OCI-LY1 (cell line): ENCODE measurements at regions not wholly inside any gene's neighbourhood (a gene's known extent, or its start where the extent isn't known, plus 50 kb on each side); places are given as distances from the start of the nearest gene placed in this dataset.

Source experiments
- H2AFZ ChIP-seq: fragments of 200-600 bp; sonication (generic), shearing (Covaris generic); 2 replicates; pipeline ENCODE4 v1.6.0; 2014; ENCODE audit warnings: antibody characterized with exemption, mild to moderate bottlenecking, low read length
- H3F3A ChIP-seq: fragments of 200-600 bp; sonication (generic), shearing (Covaris generic); 2 replicates; pipeline ENCODE4 v1.6.0; 2014; ENCODE audit warnings: mild to moderate bottlenecking, antibody characterized with exemption, low read length, moderate library complexity; ENCODE audit not compliant: insufficient read depth
- H3K27ac ChIP-seq: fragments of 200-600 bp; sonication (generic); 2 replicates; pipeline ENCODE4 v1.5.1; 2014; ENCODE audit warnings: low read length, mixed run types, mild to moderate bottlenecking, low read depth; ENCODE audit not compliant: poor library complexity, severe bottlenecking
- H3K27me3 ChIP-seq: fragments of 200-600 bp; sonication (generic); 2 replicates; pipeline ENCODE4 v1.6.0; 2014; ENCODE audit warnings: antibody characterized with exemption, mild to moderate bottlenecking, low read length, moderate library complexity; ENCODE audit not compliant: insufficient read depth
- H3K36me3 ChIP-seq: fragments of 200-600 bp; sonication (generic); 2 replicates; pipeline ENCODE4 v1.6.1; 2014; ENCODE audit warnings: mild to moderate bottlenecking, antibody characterized with exemption, low read length, moderate library complexity, mixed read lengths; ENCODE audit not compliant: insufficient read depth
- H3K4me1 ChIP-seq: fragments of 200-600 bp; sonication (generic); 2 replicates; pipeline ENCODE4 v1.5.1; 2014; ENCODE audit warnings: mild to moderate bottlenecking, low read length, moderate library complexity; ENCODE audit not compliant: insufficient read depth, severe bottlenecking
- H3K4me2 ChIP-seq: fragments of 200-600 bp; sonication (generic), shearing (Covaris generic); 2 replicates; pipeline ENCODE4 v1.6.1; 2014; ENCODE audit warnings: low read length
- H3K4me3 ChIP-seq: fragments of 200-600 bp; sonication (generic); 2 replicates; pipeline ENCODE4 v1.5.1; 2014; ENCODE audit warnings: low read length, low read depth, mild to moderate bottlenecking, mixed read lengths; ENCODE audit not compliant: poor library complexity, severe bottlenecking
- H3K79me2 ChIP-seq: fragments of 200-600 bp; shearing (Covaris generic); 2 replicates; pipeline ENCODE4 v1.6.1; 2016; ENCODE audit warnings: mixed run types, low read length, mixed read lengths; ENCODE audit not compliant: insufficient read depth
- H3K9ac ChIP-seq: fragments of 200-600 bp; sonication (generic), shearing (Covaris generic); 2 replicates; pipeline ENCODE4 v1.6.1; 2014; ENCODE audit warnings: mild to moderate bottlenecking, low read length, mixed read lengths
- H3K9me2 ChIP-seq: fragments of 200-600 bp; sonication (generic), shearing (Covaris generic); 2 replicates; pipeline ENCODE4 v1.6.1; 2014; ENCODE audit warnings: low read depth, mild to moderate bottlenecking, low read length, mixed read lengths
- H3K9me3 ChIP-seq: fragments of 200-600 bp; shearing (Covaris generic); 2 replicates; pipeline ENCODE4 v1.6.1; 2014; ENCODE audit warnings: low read length, mixed read lengths
- H4K20me1 ChIP-seq: fragments of 200-600 bp; sonication (generic), shearing (Covaris generic); 2 replicates; pipeline ENCODE4 v1.6.0; 2016; ENCODE audit warnings: mild to moderate bottlenecking, low read length; ENCODE audit not compliant: insufficient read depth
- CTCF ChIP-seq: fragments of 200-600 bp; sonication (generic), shearing (Covaris generic); IDR thresholded peaks from 2 replicates; pipeline ENCODE4 v1.5.1; 2017; ENCODE audit warnings: mild to moderate bottlenecking, antibody characterized with exemption, low read length, moderate library complexity, mixed read lengths
- EZH2 ChIP-seq: fragments of 200-600 bp; sonication (generic), shearing (Covaris generic); IDR thresholded peaks from 2 replicates; pipeline ENCODE4 v1.8.0; 2017; ENCODE audit warnings: borderline replicate concordance, mixed run types, mild to moderate bottlenecking, antibody characterized with exemption, low read length, moderate library complexity, mixed read lengths

- Histone ChIP-seq H2AFZ (no peak overlapping the region), H4K20me1 (no peaks in the 10 kb centered on the region), H3K36me3 (no peaks in the 10 kb centered on the region), H3K4me1 (no peaks in the 10 kb centered on the region), H3K9me2 (no peaks in the 10 kb centered on the region), H3K4me3 (no peak overlapping the region), H3K27me3 (no peaks in the 10 kb centered on the region), H3F3A (no peaks in the 10 kb centered on the region), H3K9me3 (no peaks in the 10 kb centered on the region), H3K79me2 (no peaks in the 10 kb centered on the region), H3K27ac (no peak overlapping the region), H3K9ac (no peak overlapping the region), H3K4me2 (no peak overlapping the region)
- TF ChIP-seq CTCF, result no peak
- TF ChIP-seq EZH2, result no peak
These were observed 110.0 kb upstream of the ZRANB2 start for GRCh38 chr1:71190843-71191242.

GRCh38 chr1:71184410-71184809 lies 103.6 kb upstream of the ZRANB2 start:
- no peaks in the 10 kb centered on the region for H3K9me3 ChIP-seq
- TF ChIP-seq CTCF (no peak), EZH2 (no peak)

GRCh38 chr1:71179997-71180396 lies 99.2 kb upstream of the ZRANB2 start:
- TF ChIP-seq EZH2, result no peak
- TF ChIP-seq CTCF, result no peak
- Histone ChIP-seq H3F3A (no peaks in the 10 kb centered on the region), H3K4me1 (no peaks in the 10 kb centered on the region), H3K9ac (no peak overlapping the region), H3K27ac (no peak overlapping the region), H3K27me3 (no peaks in the 10 kb centered on the region), H4K20me1 (no peaks in the 10 kb centered on the region), H3K79me2 (no peaks in the 10 kb centered on the region), H2AFZ (no peak overlapping the region), H3K36me3 (no peaks in the 10 kb centered on the region), H3K9me2 (no peaks in the 10 kb centered on the region), H3K4me2 (no peak overlapping the region), H3K9me3 (no peaks in the 10 kb centered on the region), H3K4me3 (no peak overlapping the region)

More at GRCh38 chr1:71184410-71184809, 103.6 kb upstream of the ZRANB2 start:
- Histone ChIP-seq H3K27me3 (no peaks in the 10 kb centered on the region), H3K4me3 (no peak overlapping the region), H3K4me2 (no peak overlapping the region), H4K20me1 (no peaks in the 10 kb centered on the region), H3K36me3 (no peaks in the 10 kb centered on the region), H3K9ac (no peak overlapping the region), H3K79me2 (no peaks in the 10 kb centered on the region), H3F3A (no peaks in the 10 kb centered on the region), H3K27ac (no peak overlapping the region), H2AFZ (no peak overlapping the region), H3K4me1 (no peaks in the 10 kb centered on the region), H3K9me2 (no peaks in the 10 kb centered on the region)
